SK-N-SH treated with all-trans-retinoic acid at 6 μM for 48 hours (cell line): ENCODE measurements at regions not wholly inside any gene's neighbourhood (a gene's known extent, or its start where the extent isn't known, plus 50 kb on each side); places are given as distances from the start of the nearest gene placed in this dataset.

Experiments used
- CSRNP3 ChIP-seq: fragments of 250-450 bp; sonication (Bioruptor Pico); IDR thresholded peaks from 2 replicates; pipeline ENCODE4 v1.5.1; 2021; ENCODE audit warnings: mild to moderate bottlenecking, moderate library complexity
- POU6F1 ChIP-seq: fragments of 250-450 bp; sonication (Bioruptor Pico); IDR thresholded peaks from 2 replicates; pipeline ENCODE4 v1.8.0; 2021; ENCODE audit warnings: low read depth, mild to moderate bottlenecking, moderate library complexity, borderline replicate concordance
- RARB ChIP-seq: fragments of 250-450 bp; sonication (Bioruptor Pico); IDR thresholded peaks from 2 replicates; pipeline ENCODE4 v1.8.0; 2021; ENCODE audit warnings: mild to moderate bottlenecking, moderate library complexity

- TF ChIP-seq CSRNP3 (no peak), RARB (no peak), POU6F1 (CRISPR knock-in tag) (no peak)
These were observed 325.8 kb downstream of the DYSF start for GRCh38 chr2:71778936-71779773.
